Activated naive CD4-positive, alpha-beta T cell treated with anti-CD3 and anti-CD28 coated beads, Interleukin-2, amount 50 U/mL, for 72 hours (primary cell): ENCODE measurements at regions not wholly inside any gene's neighbourhood (a gene's known extent, or its start where the extent isn't known, plus 50 kb on each side); places are given as distances from the start of the nearest gene placed in this dataset.
A peak's percentile ranks its signal among the peaks of the same experiment; 100 is the strongest.

ENCODE experiments used
- ATAC-seq, 2 donors: fragments of 150-1000 bp; cut with Tn5 transposase; 2 replicates each; pipeline ENCODE4 v1.10.0; 2021; ENCODE audit warnings: mild to moderate bottlenecking in 2 of 2, moderate library complexity in 2 of 2
- DNase-seq, 2 donors: peaks; one replicate each; pipeline ENCODE4 v3.0.0; 2021 to 2022; ENCODE audit warnings: low spot score in 2 of 2
- H3K27ac Mint-ChIP-seq, 2 donors: one replicate each; pipeline ENCODE4 v1.8.0; 2022; ENCODE audit warnings: mild to moderate bottlenecking in 2 of 2, mixed read lengths in 2 of 2
- H3K36me3 Mint-ChIP-seq, 2 donors: one replicate each; pipeline ENCODE4 v1.8.0; 2022; ENCODE audit warnings: mixed read lengths in 2 of 2
- H3K9me3 Mint-ChIP-seq, 2 donors: one replicate each; pipeline ENCODE4 v1.8.0; 2022; ENCODE audit warnings: mixed read lengths in 2 of 2

GRCh38 chr4:174096456-174096855 lies 187.0 kb downstream of the FBXO8 start:
- DNase-seq (no peak), ATAC-seq (no peak)
- Mint-ChIP-seq H3K9me3 (no peaks in the 10 kb centered on the region), H3K36me3 (no peaks in the 10 kb centered on the region), H3K27ac (no peak overlapping the region)

- Mint-ChIP-seq H3K36me3 (no peaks in the 10 kb centered on the region), H3K27ac (no peak overlapping the region), H3K9me3 (no peaks in the 10 kb centered on the region)
- ATAC-seq (no peak), DNase-seq (no peak)
Observed at GRCh38 chr4:174091130-174091529, 192.3 kb downstream of the FBXO8 start.

- no peak overlapping the region for H3K27ac Mint-ChIP-seq
- no peak for DNase-seq
- no peaks in the 10 kb centered on the region for H3K9me3 Mint-ChIP-seq
- ATAC-seq = no peak
- no peaks in the 10 kb centered on the region for H3K36me3 Mint-ChIP-seq
Observed at GRCh38 chr4:174089711-174090110, 193.8 kb downstream of the FBXO8 start.

- H3K36me3 Mint-ChIP-seq = no peaks in the 10 kb centered on the region
- H3K9me3 Mint-ChIP-seq = no peaks in the 10 kb centered on the region
- ATAC-seq (no peak), DNase-seq (no peak)
- H3K27ac Mint-ChIP-seq = no peak overlapping the region
Observed at GRCh38 chr4:174088795-174089194, 194.7 kb downstream of the FBXO8 start.

GRCh38 chr4:174086829-174087799 lies 196.4 kb downstream of the FBXO8 start:
- Mint-ChIP-seq H3K9me3 (no peaks in the 10 kb centered on the region), H3K36me3 (no peaks in the 10 kb centered on the region), H3K27ac (no peak overlapping the region)
- DNase-seq (no peak), ATAC-seq (no peak)

- no peak for ATAC-seq
- DNase-seq = no peak
- H3K9me3 Mint-ChIP-seq = no peaks in the 10 kb centered on the region
- no peaks in the 10 kb centered on the region for H3K36me3 Mint-ChIP-seq
- no peak overlapping the region for H3K27ac Mint-ChIP-seq
Observed at GRCh38 chr4:174084981-174085380, 198.5 kb downstream of the FBXO8 start.

GRCh38 chr4:174084542-174084941 lies 198.9 kb downstream of the FBXO8 start:
- ATAC-seq (no peak), DNase-seq (no peak)
- no peak overlapping the region for H3K27ac Mint-ChIP-seq
- no peaks in the 10 kb centered on the region for H3K9me3 Mint-ChIP-seq
- no peaks in the 10 kb centered on the region for H3K36me3 Mint-ChIP-seq

- ATAC-seq (no peak), DNase-seq (no peak)
- no peaks in the 10 kb centered on the region for H3K36me3 Mint-ChIP-seq
- H3K9me3 Mint-ChIP-seq = no peaks in the 10 kb centered on the region
- H3K27ac Mint-ChIP-seq = no peak overlapping the region
Observed at GRCh38 chr4:174080361-174080760, 203.1 kb downstream of the FBXO8 start.

GRCh38 chr4:174071595-174071994 lies 211.9 kb downstream of the FBXO8 start:
- no peak for DNase-seq
- H3K27ac Mint-ChIP-seq = no peak overlapping the region
- no peak for ATAC-seq

GRCh38 chr4:174069848-174070330 lies 213.6 kb downstream of the FBXO8 start:
- H3K36me3 Mint-ChIP-seq = no peaks in the 10 kb centered on the region
- DNase-seq (no peak), ATAC-seq (no peak)
- peaks cover 0 to 4% of the 10 kb centered on the region in 2 donors for H3K9me3 Mint-ChIP-seq
- H3K27ac Mint-ChIP-seq = no peak overlapping the region

More at GRCh38 chr4:174071595-174071994, 211.9 kb downstream of the FBXO8 start:
- no peaks in the 10 kb centered on the region for H3K36me3 Mint-ChIP-seq
- H3K9me3 Mint-ChIP-seq = peaks cover 0 to 4% of the 10 kb centered on the region in 2 donors

- no peak for DNase-seq
- no peaks in the 10 kb centered on the region for H3K36me3 Mint-ChIP-seq
- no peak overlapping the region for H3K27ac Mint-ChIP-seq
- peaks cover 0 to 3% of the 10 kb centered on the region in 2 donors for H3K9me3 Mint-ChIP-seq
- ATAC-seq = no peak
Observed at GRCh38 chr4:174066611-174067205, 216.8 kb downstream of the FBXO8 start.

GRCh38 chr4:174062831-174063230 lies 220.6 kb downstream of the FBXO8 start:
- H3K36me3 Mint-ChIP-seq = no peaks in the 10 kb centered on the region
- H3K9me3 Mint-ChIP-seq = peaks cover 0 to 3% of the 10 kb centered on the region in 2 donors
- no peak for ATAC-seq
- DNase-seq = no peak
- H3K27ac Mint-ChIP-seq = no peak overlapping the region

- no peak for ATAC-seq
- H3K36me3 Mint-ChIP-seq = no peaks in the 10 kb centered on the region
- DNase-seq = no peak
- no peak overlapping the region for H3K27ac Mint-ChIP-seq
- H3K9me3 Mint-ChIP-seq = peaks cover 3 to 4% of the 10 kb centered on the region in 2 donors
Observed at GRCh38 chr4:174061026-174061425, 222.4 kb downstream of the FBXO8 start.

- Mint-ChIP-seq H3K36me3 (no peaks in the 10 kb centered on the region), H3K9me3 (peaks cover 3 to 4% of the 10 kb centered on the region in 2 donors), H3K27ac (no peak overlapping the region)
- DNase-seq (no peak), ATAC-seq (peak in 1 of 2 donors; percentile 64)
Observed at GRCh38 chr4:174058846-174059245, 224.6 kb downstream of the FBXO8 start.

- Mint-ChIP-seq H3K27ac (no peak overlapping the region), H3K9me3 (peaks cover 3 to 4% of the 10 kb centered on the region in 2 donors), H3K36me3 (no peaks in the 10 kb centered on the region)
- DNase-seq = no peak
- ATAC-seq = no peak
Observed at GRCh38 chr4:174056959-174057358, 226.5 kb downstream of the FBXO8 start.

- ATAC-seq = no peak
- Mint-ChIP-seq H3K36me3 (no peaks in the 10 kb centered on the region), H3K9me3 (peaks cover 3 to 4% of the 10 kb centered on the region in 2 donors), H3K27ac (no peak overlapping the region)
- DNase-seq = no peak
Observed at GRCh38 chr4:174055344-174055743, 228.1 kb downstream of the FBXO8 start.

- no peak for DNase-seq
- H3K9me3 Mint-ChIP-seq = peaks cover 3 to 4% of the 10 kb centered on the region in 2 donors
- H3K36me3 Mint-ChIP-seq = no peaks in the 10 kb centered on the region
Observed at GRCh38 chr4:174053895-174054294, 229.6 kb downstream of the FBXO8 start.

More at GRCh38 chr4:174053895-174054294, 229.6 kb downstream of the FBXO8 start:
- ATAC-seq = no peak
- H3K27ac Mint-ChIP-seq = no peak overlapping the region
